VCaP (cell line): ENCODE measurements at regions not wholly inside any gene's neighbourhood (a gene's known extent, or its start where the extent isn't known, plus 50 kb on each side); places are given as distances from the start of the nearest gene placed in this dataset.
A peak's percentile ranks its signal among the peaks of the same experiment; 100 is the strongest.

Experiments
- H3K27ac ChIP-seq: fragments of 450-650 bp; 2 replicates; pipeline ENCODE4 v1.5.1; 2017
- TF ChIP-seq, protein P1 (sequence below): fragments of 450-650 bp; conservative IDR thresholded peaks from 2 replicates; pipeline ENCODE4 v1.5.1; 2017; ENCODE audit warnings: mild to moderate bottlenecking, moderate library complexity

DNA sequence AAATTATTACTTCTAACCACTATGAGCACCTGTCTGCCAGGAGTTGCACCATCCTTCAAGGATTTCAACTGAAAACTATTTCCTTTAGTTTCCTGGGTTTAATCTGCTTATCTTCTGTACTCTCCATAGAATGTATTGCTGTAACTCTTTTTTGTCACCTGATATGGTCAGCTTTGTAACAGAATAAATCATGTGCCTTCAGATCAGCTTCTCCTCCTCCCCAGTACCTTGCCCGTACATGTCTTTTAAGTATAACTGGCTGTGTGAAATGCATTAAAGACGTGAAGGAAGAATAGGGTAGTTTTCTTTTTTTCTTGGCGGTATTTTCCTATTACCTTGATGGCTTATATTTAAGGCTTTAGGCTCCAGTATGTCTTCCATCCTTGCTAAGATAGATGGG, 200.3 kb upstream of the NAV3 start:
- H3K27ac ChIP-seq: no peak overlapping the region
- TF ChIP-seq, protein P1, sequence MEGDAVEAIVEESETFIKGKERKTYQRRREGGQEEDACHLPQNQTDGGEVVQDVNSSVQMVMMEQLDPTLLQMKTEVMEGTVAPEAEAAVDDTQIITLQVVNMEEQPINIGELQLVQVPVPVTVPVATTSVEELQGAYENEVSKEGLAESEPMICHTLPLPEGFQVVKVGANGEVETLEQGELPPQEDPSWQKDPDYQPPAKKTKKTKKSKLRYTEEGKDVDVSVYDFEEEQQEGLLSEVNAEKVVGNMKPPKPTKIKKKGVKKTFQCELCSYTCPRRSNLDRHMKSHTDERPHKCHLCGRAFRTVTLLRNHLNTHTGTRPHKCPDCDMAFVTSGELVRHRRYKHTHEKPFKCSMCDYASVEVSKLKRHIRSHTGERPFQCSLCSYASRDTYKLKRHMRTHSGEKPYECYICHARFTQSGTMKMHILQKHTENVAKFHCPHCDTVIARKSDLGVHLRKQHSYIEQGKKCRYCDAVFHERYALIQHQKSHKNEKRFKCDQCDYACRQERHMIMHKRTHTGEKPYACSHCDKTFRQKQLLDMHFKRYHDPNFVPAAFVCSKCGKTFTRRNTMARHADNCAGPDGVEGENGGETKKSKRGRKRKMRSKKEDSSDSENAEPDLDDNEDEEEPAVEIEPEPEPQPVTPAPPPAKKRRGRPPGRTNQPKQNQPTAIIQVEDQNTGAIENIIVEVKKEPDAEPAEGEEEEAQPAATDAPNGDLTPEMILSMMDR: no peak

DNA sequence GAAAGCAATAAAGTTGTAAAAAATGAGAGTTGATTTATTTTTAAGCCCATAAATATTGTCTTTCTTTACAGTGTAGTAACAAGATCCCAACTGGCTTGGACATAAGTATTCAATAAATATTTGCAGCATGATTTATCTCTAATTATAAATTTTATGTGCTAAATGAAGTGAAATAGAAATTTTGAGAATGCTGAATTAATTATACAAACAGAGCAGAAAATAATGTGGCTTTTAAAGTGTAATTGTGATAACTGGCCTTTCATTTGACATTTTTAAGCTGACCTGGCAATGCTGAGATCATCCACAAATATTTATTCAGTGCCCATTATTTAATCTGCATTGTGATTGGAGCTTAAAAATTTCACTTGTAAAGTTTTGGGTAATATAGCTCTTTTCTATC, 201.6 kb upstream of the NAV3 start:
- peak overlapping the region; percentile 32 for H3K27ac ChIP-seq
- TF ChIP-seq, protein P1: no peak

DNA sequence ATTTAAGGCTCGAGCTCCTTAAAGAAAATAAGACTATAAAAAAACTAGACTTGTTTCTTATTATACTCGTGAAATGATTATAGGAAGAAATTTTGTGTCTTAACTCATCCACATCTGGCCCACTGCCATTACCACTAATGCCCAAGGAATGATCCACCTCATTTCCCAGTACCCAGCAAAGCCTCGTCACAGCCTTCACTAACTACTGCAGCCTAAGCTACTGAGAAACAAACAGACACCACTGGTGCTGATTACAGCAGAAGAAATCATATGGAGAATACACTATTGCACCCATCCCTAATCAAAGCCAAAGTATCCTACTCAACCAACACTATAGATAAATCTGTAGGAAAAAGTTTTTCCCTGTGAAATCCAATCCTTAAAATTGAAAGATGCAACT, 205.3 kb upstream of the NAV3 start:
- H3K27ac ChIP-seq: no peak overlapping the region
- TF ChIP-seq, protein P1: no peak

DNA sequence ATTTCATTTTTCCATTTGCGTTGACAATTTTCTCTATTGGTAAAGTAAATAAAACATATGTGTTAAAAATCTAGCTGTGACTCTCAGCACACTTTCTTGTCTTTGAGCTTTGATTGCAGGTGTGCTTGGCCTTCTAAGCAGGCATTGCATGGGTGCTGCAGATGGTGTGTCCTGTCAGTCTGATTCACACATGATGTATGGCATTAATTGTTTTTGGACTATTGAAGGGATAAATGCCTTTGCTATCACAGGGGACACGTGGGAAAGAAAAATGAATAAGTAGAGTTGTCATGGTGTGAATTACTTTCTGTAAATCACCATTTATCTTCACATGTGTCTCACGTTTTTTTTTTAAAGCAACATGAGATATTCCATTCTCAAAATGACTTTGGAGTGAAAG, 211.3 kb upstream of the NAV3 start:
- TF ChIP-seq, protein P1: no peak
- H3K27ac ChIP-seq: no peak overlapping the region

DNA sequence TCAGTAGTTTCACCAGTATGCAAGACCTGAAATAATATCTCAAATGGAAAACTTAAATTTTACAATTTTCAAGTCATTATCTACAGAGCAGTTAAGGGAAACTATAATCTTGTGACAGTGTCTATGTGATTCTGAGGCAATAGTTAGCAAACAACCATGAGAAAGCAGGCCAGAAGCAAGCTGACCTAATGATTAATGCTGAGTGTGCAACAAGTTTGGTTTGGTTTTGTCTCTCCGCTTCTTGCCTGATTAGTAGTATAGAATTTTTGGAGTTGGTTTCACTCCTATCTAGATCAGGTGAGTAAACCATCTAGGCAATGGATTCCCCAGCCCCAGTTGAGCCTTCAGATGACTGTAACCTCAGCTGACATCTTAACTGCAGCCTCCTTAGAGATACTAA, 212.9 kb upstream of the NAV3 start:
- TF ChIP-seq, protein P1: no peak
- H3K27ac ChIP-seq: no peak overlapping the region

DNA sequence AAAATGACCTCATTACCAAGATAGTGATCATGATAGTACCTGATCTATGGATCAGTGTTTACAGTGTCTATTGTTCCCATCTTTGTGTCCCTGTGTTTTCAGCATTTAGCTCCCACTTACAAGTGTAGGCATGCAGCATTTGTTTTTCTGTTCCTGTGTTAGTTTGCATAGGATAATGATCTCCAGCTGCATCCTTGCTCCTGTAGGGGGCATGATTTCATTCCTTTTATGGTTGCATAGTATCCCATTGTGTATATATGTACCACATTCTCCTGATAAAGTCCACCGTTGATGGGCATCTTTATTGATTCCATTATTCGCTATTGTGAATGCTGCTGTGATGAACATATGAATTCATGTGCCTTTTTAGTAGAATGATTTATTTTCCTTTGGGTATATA, 215.4 kb upstream of the NAV3 start:
- TF ChIP-seq, protein P1: no peak; the same call in 1 of the 2 replicates
- no peak overlapping the region for H3K27ac ChIP-seq

DNA sequence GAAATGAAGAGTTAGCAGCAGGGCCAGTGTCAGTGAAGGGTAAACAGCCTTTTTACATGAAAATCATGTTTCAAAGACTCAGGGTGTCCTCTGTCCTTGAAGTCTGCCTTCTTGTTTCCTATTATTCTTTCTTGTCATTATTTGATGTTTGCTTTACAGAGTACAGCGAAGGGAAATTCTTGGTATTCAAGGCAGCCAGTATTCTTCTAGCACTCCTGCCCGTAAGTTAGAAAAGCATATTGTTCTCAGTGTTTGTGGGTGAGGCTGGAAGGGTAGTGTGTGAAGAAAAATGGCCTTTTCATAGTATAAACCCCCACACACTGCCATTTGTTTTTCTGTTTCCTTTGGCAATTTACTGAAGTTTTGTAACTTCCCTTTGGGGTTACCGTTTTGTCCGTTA, 217.3 kb upstream of the NAV3 start:
- H3K27ac ChIP-seq: no peak overlapping the region
- TF ChIP-seq, protein P1: no peak

DNA sequence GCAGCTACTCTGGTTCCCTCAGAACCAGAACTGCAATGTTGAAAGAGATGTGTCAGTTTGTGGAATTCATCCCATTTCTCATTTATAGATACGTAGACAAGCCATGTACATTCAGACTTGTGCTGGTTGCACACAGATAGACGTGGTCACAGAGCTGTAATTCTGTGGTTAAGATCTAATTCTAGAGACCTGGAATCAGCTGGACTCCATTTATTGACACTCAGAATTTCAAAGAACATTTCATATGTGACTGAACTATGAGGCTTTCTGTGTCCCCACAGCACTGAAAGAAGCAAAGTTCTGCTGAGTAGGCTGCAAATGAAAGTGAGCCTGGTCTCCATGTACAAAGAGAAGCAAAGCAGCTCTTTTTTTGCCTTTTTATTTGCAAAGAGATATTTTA, 220.2 kb upstream of the NAV3 start:
- H3K27ac ChIP-seq: peak overlapping the region; percentile 65
- TF ChIP-seq, protein P1: no peak
